ENCODE measurements at regions not wholly inside any gene's neighbourhood (a gene's known extent, or its start where the extent isn't known, plus 50 kb on each side); places are given as distances from the start of the nearest gene placed in this dataset.

DNA sequence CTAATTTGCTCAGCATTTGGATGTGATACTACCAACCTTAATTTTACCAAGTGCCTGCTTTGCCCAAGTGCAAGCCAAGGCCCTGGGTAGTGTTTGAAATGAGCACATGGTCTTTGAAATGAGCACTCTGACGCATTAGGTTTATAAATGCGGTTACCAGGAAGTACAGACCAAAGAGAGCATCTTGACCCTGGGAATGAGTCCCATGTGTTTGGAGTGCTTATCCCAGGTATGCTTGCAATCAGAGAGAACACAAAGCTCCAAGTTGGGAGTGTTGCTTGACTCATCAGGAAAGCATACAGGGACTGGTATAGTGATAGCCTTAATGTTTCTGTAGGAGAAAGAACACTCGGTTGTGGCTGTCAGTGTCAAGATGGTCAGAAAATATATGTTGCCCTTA lies 203.6 kb upstream of the MAMLD1 start:
- intact Hi-C loops (cut with micrococcal nuclease): no loop called here
- no peak overlapping the region for H3K27ac ChIP-seq (ENCODE audit: low read depth, low read length)
- H3K36me3 Mint-ChIP-seq: no peaks in the 10 kb centered on the region
- no peaks in the 10 kb centered on the region for H3K36me3 ChIP-seq (ENCODE audit: insufficient read depth, low read length)
- no peak overlapping the region for H3K27ac Mint-ChIP-seq
- H3K27me3 Mint-ChIP-seq: no peaks in the 10 kb centered on the region
- ChIA-PET CTCF (ENCODE audit: partially characterized antibody) (no interaction called here), POLR2A (ENCODE audit: partially characterized antibody) (no interaction called here)
- no peaks in the 10 kb centered on the region for H3K4me1 Mint-ChIP-seq
- H3K9me3 ChIP-seq (ENCODE audit: control insufficient read depth in 1 of 2, low read length in 2 of 2): no peaks in the 10 kb centered on the region
- no peaks in the 10 kb centered on the region for H3K27me3 ChIP-seq (ENCODE audit: insufficient read depth, low read length)
- no peak overlapping the region for H3K4me3 Mint-ChIP-seq
- no peaks in the 10 kb centered on the region for H3K4me1 ChIP-seq (ENCODE audit: insufficient read depth, low read length)
- H3K4me3 ChIP-seq (ENCODE audit: low read length in 2 of 2): no peak overlapping the region
- H3K9me3 Mint-ChIP-seq: no peaks in the 10 kb centered on the region
- DNase-seq: no peak

DNA sequence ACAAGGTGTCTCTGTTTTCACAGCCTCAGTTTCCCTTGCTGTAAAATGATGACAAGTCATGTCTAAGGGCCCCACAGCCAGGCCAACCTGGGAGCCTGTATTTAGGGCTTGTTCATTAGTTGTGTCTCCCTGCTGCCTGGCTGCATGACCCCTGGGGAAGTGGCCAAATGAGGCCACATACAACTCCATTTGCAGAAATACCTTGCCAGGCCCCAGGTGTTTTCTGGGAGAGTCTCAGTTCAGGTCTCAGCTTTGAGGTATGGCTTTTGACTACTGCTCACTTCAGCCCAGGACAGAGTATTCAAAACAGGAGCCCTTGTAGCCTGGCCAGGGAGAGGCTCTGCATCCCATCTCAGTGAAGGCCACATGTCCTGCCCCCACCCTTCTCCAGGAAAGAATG lies 202.5 kb upstream of the MAMLD1 start:
- Histone ChIP-seq H3K27me3 (ENCODE audit: insufficient read depth, low read length) (no peaks in the 10 kb centered on the region), H3K4me3 (ENCODE audit: low read length in 2 of 2) (no peak overlapping the region), H3K27ac (ENCODE audit: low read depth, low read length) (no peak overlapping the region), H3K9me3 (ENCODE audit: control insufficient read depth in 1 of 2, low read length in 2 of 2) (no peaks in the 10 kb centered on the region), H3K4me1 (ENCODE audit: insufficient read depth, low read length) (no peaks in the 10 kb centered on the region), H3K36me3 (ENCODE audit: insufficient read depth, low read length) (no peaks in the 10 kb centered on the region)
- CTCF ChIA-PET (ENCODE audit: partially characterized antibody): no interaction called here
- Mint-ChIP-seq H3K27me3 (no peaks in the 10 kb centered on the region), H3K36me3 (no peaks in the 10 kb centered on the region), H3K9me3 (no peaks in the 10 kb centered on the region), H3K4me1 (no peaks in the 10 kb centered on the region), H3K27ac (no peak overlapping the region), H3K4me3 (no peak overlapping the region)
- POLR2A ChIA-PET (ENCODE audit: partially characterized antibody): no interaction called here
- DNase-seq: no peak
- intact Hi-C loops (cut with micrococcal nuclease): no loop called here

DNA sequence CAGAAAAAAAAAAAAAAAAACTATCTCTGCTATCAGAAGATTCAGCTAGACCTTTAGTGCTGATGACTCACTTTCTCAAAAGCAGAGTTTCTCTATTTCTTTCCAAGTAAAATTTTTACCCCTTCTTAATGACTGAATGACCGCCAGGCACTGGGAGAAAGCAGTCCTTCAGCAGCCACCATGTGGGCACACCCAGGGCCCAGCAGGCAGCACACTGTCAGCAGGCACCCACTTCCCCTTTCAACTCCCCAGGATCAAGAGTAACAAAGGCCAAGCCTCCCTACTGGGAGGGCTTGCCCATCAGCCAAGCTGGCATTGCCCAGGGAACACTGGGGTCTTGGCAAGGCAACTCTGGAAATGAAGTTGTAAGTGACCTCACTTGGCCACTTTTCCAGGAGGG lies 201.9 kb upstream of the MAMLD1 start:
- intact Hi-C loops (cut with micrococcal nuclease): no loop called here
- Mint-ChIP-seq H3K36me3 (no peaks in the 10 kb centered on the region), H3K4me3 (no peak overlapping the region), H3K27me3 (no peaks in the 10 kb centered on the region), H3K27ac (no peak overlapping the region), H3K9me3 (no peaks in the 10 kb centered on the region), H3K4me1 (no peaks in the 10 kb centered on the region)
- no peaks in the 10 kb centered on the region for H3K9me3 ChIP-seq (ENCODE audit: control insufficient read depth in 1 of 2, low read length in 2 of 2)
- H3K36me3 ChIP-seq (ENCODE audit: insufficient read depth, low read length): no peaks in the 10 kb centered on the region
- POLR2A ChIA-PET (ENCODE audit: partially characterized antibody): no interaction called here
- DNase-seq: no peak
- H3K4me3 ChIP-seq (ENCODE audit: low read length in 2 of 2): no peak overlapping the region
- H3K27ac ChIP-seq (ENCODE audit: low read depth, low read length): no peak overlapping the region
- H3K27me3 ChIP-seq (ENCODE audit: insufficient read depth, low read length): no peaks in the 10 kb centered on the region
- no peaks in the 10 kb centered on the region for H3K4me1 ChIP-seq (ENCODE audit: insufficient read depth, low read length)
- CTCF ChIA-PET (ENCODE audit: partially characterized antibody): no interaction called here

DNA sequence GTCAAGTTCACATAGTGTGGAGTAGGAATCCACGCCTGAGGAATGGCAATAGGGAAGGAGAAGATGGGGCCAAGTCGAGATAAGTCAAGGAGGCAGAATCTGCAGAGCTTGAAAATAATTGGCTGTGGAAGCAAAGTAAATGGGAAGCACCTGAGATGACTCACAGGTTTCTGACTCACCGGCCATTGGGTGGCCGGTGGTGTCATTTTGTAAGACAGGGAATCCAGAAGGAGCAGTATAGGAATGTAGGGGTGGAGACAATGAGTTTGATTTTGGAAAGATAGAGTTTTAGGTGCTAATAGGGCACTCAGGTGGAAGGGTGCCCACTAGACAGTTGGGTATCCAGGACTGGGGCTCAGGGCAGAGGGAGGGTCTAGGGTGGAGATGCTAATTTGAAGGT lies 201.0 kb upstream of the MAMLD1 start:
- ChIA-PET POLR2A (ENCODE audit: partially characterized antibody) (no interaction called here), CTCF (ENCODE audit: partially characterized antibody) (no interaction called here)
- Histone ChIP-seq H3K36me3 (ENCODE audit: insufficient read depth, low read length) (no peaks in the 10 kb centered on the region), H3K27ac (ENCODE audit: low read depth, low read length) (no peak overlapping the region), H3K4me1 (ENCODE audit: insufficient read depth, low read length) (no peaks in the 10 kb centered on the region), H3K4me3 (ENCODE audit: low read length in 2 of 2) (no peak overlapping the region), H3K27me3 (ENCODE audit: insufficient read depth, low read length) (no peaks in the 10 kb centered on the region), H3K9me3 (ENCODE audit: control insufficient read depth in 1 of 2, low read length in 2 of 2) (no peaks in the 10 kb centered on the region)
- H3K36me3 Mint-ChIP-seq: no peaks in the 10 kb centered on the region
- no peak overlapping the region for H3K27ac Mint-ChIP-seq
- no peaks in the 10 kb centered on the region for H3K4me1 Mint-ChIP-seq
- H3K4me3 Mint-ChIP-seq: no peak overlapping the region
- H3K9me3 Mint-ChIP-seq: no peaks in the 10 kb centered on the region
- DNase-seq: no peak
- H3K27me3 Mint-ChIP-seq: no peaks in the 10 kb centered on the region
- intact Hi-C loops (cut with micrococcal nuclease): no loop called here

DNA sequence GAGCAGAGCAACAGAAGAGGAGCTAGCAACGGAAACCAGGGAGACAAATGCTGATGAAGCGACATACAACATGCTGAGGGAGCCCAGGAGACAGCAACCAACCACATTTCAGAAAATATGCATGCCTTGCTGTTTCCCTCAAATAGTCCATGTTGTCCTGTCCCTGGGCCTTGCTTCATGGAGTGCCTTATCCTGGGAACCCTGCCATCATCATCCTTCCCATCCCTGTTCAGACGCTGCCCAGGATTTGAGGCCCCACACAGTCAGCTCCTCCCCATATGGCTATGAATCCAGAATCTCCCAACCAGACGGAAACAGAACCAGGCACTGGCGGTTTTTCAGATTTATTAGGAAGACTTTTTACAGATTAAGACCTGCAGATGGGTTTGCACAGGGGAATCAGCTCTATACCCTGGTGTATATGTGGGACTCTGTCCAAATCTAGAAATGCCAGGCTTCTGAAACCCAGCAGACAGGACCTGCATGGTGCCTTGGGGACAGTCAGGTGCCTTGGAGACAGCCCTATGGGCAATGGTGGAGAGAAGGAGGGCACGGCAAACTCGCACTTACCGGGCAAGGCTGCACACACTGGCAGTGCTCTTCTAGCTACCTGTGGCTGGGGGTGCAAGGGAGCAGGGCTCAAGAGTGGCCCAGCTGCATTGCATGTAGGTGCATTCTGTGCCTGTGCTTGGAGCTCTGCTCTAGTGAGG lies 199.7 kb upstream of the MAMLD1 start:
- Histone ChIP-seq H3K27ac (ENCODE audit: low read depth, low read length) (no peak overlapping the region), H3K9me3 (ENCODE audit: control insufficient read depth in 1 of 2, low read length in 2 of 2) (no peaks in the 10 kb centered on the region), H3K36me3 (ENCODE audit: insufficient read depth, low read length) (no peaks in the 10 kb centered on the region), H3K27me3 (ENCODE audit: insufficient read depth, low read length) (no peaks in the 10 kb centered on the region), H3K4me1 (ENCODE audit: insufficient read depth, low read length) (no peaks in the 10 kb centered on the region), H3K4me3 (ENCODE audit: low read length in 2 of 2) (no peak overlapping the region)
- no peaks in the 10 kb centered on the region for H3K9me3 Mint-ChIP-seq
- intact Hi-C loops (cut with micrococcal nuclease): no loop called here
- ChIA-PET POLR2A (ENCODE audit: partially characterized antibody) (no interaction called here), CTCF (ENCODE audit: partially characterized antibody) (no interaction called here)
- no peaks in the 10 kb centered on the region for H3K4me1 Mint-ChIP-seq
- no peak overlapping the region for H3K4me3 Mint-ChIP-seq
- no peaks in the 10 kb centered on the region for H3K36me3 Mint-ChIP-seq
- H3K27me3 Mint-ChIP-seq: no peaks in the 10 kb centered on the region
- H3K27ac Mint-ChIP-seq: no peak overlapping the region
- no peak for DNase-seq

DNA sequence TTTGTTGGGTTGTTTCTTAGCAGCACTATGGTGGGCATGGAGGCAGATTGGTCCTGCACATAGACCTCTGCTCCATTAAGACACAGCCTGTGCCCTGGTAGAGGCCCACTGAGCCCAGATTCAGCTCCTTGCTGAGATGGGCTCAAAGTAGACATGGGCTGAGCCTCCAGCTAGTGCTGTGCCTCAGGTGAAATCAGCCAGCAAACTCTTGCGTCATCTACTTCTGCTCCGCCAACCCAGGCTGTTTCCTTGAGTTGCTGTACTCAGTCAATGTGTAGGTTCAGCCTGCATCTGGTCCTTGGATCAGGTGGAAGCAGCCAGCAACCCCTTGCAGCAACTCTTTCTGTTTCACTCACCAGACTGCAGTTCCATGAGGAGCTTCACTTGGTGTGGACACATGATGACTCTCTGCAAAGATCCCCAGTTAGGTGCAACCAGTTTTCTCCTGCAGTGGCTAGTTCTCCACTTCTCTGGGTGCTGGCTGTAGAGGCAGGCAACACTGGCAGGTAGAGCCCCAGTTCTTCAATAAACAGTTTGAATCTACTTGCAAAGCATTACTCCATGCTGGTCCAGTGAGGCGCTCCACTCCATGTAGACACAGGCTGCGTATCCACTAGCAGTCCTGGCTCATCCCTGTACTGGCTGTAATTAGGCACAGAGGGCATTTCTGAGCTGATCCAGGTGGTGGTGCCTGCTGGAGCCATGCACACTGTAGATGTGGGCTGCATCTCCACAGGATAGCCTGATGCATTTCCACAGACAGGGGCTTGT lies 199.0 kb upstream of the MAMLD1 start:
- H3K27ac ChIP-seq (ENCODE audit: low read depth, low read length): no peak overlapping the region
- H3K27me3 Mint-ChIP-seq: no peaks in the 10 kb centered on the region
- H3K27ac Mint-ChIP-seq: no peak overlapping the region
- H3K4me3 ChIP-seq (ENCODE audit: low read length in 2 of 2): no peak overlapping the region
- H3K27me3 ChIP-seq (ENCODE audit: insufficient read depth, low read length): no peaks in the 10 kb centered on the region
- no peak overlapping the region for H3K4me3 Mint-ChIP-seq
- H3K36me3 ChIP-seq (ENCODE audit: insufficient read depth, low read length): no peaks in the 10 kb centered on the region
- ChIA-PET CTCF (ENCODE audit: partially characterized antibody) (no interaction called here), POLR2A (ENCODE audit: partially characterized antibody) (no interaction called here)
- no peaks in the 10 kb centered on the region for H3K4me1 Mint-ChIP-seq
- no peaks in the 10 kb centered on the region for H3K4me1 ChIP-seq (ENCODE audit: insufficient read depth, low read length)
- H3K9me3 Mint-ChIP-seq: no peaks in the 10 kb centered on the region
- intact Hi-C loops (cut with micrococcal nuclease): no loop called here
- DNase-seq: no peak
- H3K9me3 ChIP-seq (ENCODE audit: control insufficient read depth in 1 of 2, low read length in 2 of 2): no peaks in the 10 kb centered on the region
- no peaks in the 10 kb centered on the region for H3K36me3 Mint-ChIP-seq

DNA sequence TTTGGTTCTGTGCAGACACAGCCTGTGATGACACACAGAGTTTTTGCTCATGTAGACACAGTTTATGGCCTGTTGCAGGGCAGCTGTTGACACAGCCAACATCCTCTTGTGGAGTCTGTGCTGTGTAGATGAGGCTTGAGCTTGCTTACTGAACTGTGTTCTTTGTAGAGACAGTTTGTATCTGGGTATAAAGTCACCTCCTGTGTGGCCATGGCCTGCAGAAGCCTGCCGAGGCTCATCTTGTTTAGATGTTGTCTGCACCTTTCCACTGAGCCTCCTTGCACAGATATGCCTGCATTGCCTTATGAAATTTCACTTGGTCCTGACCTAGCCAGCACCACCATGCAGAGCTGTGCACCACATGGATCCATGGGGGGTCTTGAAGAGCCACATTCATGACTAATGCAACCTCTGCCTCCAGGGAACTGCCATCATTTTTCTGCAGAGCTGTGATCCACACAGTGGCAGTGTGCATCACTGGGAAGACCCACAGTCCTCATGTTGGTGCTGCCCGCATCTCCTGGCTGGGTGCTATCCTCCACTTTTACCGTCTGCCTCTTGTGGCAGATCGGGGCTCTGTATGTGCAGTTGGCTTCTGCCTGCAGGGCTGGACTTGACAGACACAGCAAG lies 198.0 kb upstream of the MAMLD1 start:
- Histone ChIP-seq H3K27ac (ENCODE audit: low read depth, low read length) (no peak overlapping the region), H3K4me1 (ENCODE audit: insufficient read depth, low read length) (no peaks in the 10 kb centered on the region), H3K27me3 (ENCODE audit: insufficient read depth, low read length) (no peaks in the 10 kb centered on the region), H3K9me3 (ENCODE audit: control insufficient read depth in 1 of 2, low read length in 2 of 2) (no peaks in the 10 kb centered on the region), H3K36me3 (ENCODE audit: insufficient read depth, low read length) (no peaks in the 10 kb centered on the region), H3K4me3 (ENCODE audit: low read length in 2 of 2) (no peak overlapping the region)
- ChIA-PET POLR2A (ENCODE audit: partially characterized antibody) (no interaction called here), CTCF (ENCODE audit: partially characterized antibody) (no interaction called here)
- Mint-ChIP-seq H3K4me3 (no peak overlapping the region), H3K9me3 (no peaks in the 10 kb centered on the region), H3K36me3 (no peaks in the 10 kb centered on the region), H3K4me1 (no peaks in the 10 kb centered on the region), H3K27me3 (no peaks in the 10 kb centered on the region), H3K27ac (no peak overlapping the region)
- intact Hi-C loops (cut with micrococcal nuclease): no loop called here
- no peak for DNase-seq
